GM12872 (cell line): ENCODE measurements at regions not wholly inside any gene's neighbourhood (a gene's known extent, or its start where the extent isn't known, plus 50 kb on each side); places are given as distances from the start of the nearest gene placed in this dataset.

Source experiments
- CTCF ChIP-seq: IDR thresholded peaks from 3 replicates; pipeline ENCODE4 v1.5.1; 2011; ENCODE audit warnings: low read depth, mild to moderate bottlenecking, low read length, moderate library complexity; ENCODE audit not compliant: insufficient read depth

- no peak for TF ChIP-seq CTCF
Measured at GRCh38 chr14:80095623-80096022, 115.7 kb downstream of the DIO2 start.

GRCh38 chr14:80087411-80087810, 123.9 kb downstream of the DIO2 start:
- TF ChIP-seq CTCF = no peak

- TF ChIP-seq CTCF = no peak
Measured at GRCh38 chr14:80084196-80084595, 127.1 kb downstream of the DIO2 start.

- no peak for TF ChIP-seq CTCF
Measured at GRCh38 chr14:80080601-80081000, 130.7 kb downstream of the DIO2 start.

- no peak for TF ChIP-seq CTCF
Measured at GRCh38 chr14:80078501-80078900, 132.8 kb downstream of the DIO2 start.

GRCh38 chr14:80077262-80077661, 134.0 kb downstream of the DIO2 start:
- TF ChIP-seq CTCF = no peak

GRCh38 chr14:80074900-80075574, 136.3 kb downstream of the DIO2 start:
- TF ChIP-seq CTCF = no peak

- no peak for TF ChIP-seq CTCF
Measured at GRCh38 chr14:80059041-80059440, 152.3 kb downstream of the DIO2 start.
